Mucosa of stomach (tissue), 1 donor: ENCODE measurements at regions not wholly inside any gene's neighbourhood (a gene's known extent, or its start where the extent isn't known, plus 50 kb on each side); places are given as distances from the start of the nearest gene placed in this dataset.
A peak's percentile ranks its signal among the peaks of the same experiment; 100 is the strongest.

Experiments used
- H3K27me3 ChIP-seq: one replicate; pipeline ENCODE4 v1.7.0; 2013; ENCODE audit warnings: mild to moderate bottlenecking, low read length; ENCODE audit not compliant: control insufficient read depth, insufficient read depth
- H3K36me3 ChIP-seq: one replicate; pipeline ENCODE4 v1.7.0; 2013; ENCODE audit warnings: low read length; ENCODE audit not compliant: control insufficient read depth, insufficient read depth
- H3K4me1 ChIP-seq: one replicate; pipeline ENCODE4 v1.7.0; 2013; ENCODE audit warnings: mild to moderate bottlenecking, low read length; ENCODE audit not compliant: control insufficient read depth, insufficient read depth
- H3K4me3 ChIP-seq: one replicate; pipeline ENCODE4 v1.7.0; 2013; ENCODE audit warnings: low read length
- H3K9ac ChIP-seq: one replicate; pipeline ENCODE4 v1.7.0; 2013; ENCODE audit warnings: mild to moderate bottlenecking, low read length, moderate library complexity
- H3K9me3 ChIP-seq: one replicate; pipeline ENCODE4 v1.7.0; 2013; ENCODE audit warnings: mild to moderate bottlenecking, low read length, moderate library complexity; ENCODE audit not compliant: control insufficient read depth
- donor health status: Pancreatic carcinoma.

- no peaks in the 10 kb centered on the region for H3K9me3 ChIP-seq
- H3K36me3 ChIP-seq = no peaks in the 10 kb centered on the region
- H3K9ac ChIP-seq = no peak overlapping the region
- no peaks in the 10 kb centered on the region for H3K27me3 ChIP-seq
- H3K4me3 ChIP-seq = no peak overlapping the region
- peaks cover 5% of the 10 kb centered on the region for H3K4me1 ChIP-seq
Observed at GRCh38 chr13:24002206-24002815, 105.0 kb upstream of the C1QTNF9B start.

- Histone ChIP-seq H3K36me3 (no peaks in the 10 kb centered on the region), H3K27me3 (no peaks in the 10 kb centered on the region), H3K9ac (no peak overlapping the region), H3K4me1 (peaks cover 5% of the 10 kb centered on the region), H3K4me3 (no peak overlapping the region), H3K9me3 (no peaks in the 10 kb centered on the region)
Observed at GRCh38 chr13:24004142-24004899, 107.0 kb upstream of the C1QTNF9B start.

GRCh38 chr13:24004971-24005370 is 107.7 kb upstream of the C1QTNF9B start:
- Histone ChIP-seq H3K4me3 (no peak overlapping the region), H3K9ac (no peak overlapping the region), H3K9me3 (no peaks in the 10 kb centered on the region), H3K27me3 (no peaks in the 10 kb centered on the region), H3K36me3 (no peaks in the 10 kb centered on the region), H3K4me1 (peaks cover 5% of the 10 kb centered on the region)

- no peak overlapping the region for H3K4me3 ChIP-seq
- H3K36me3 ChIP-seq = no peaks in the 10 kb centered on the region
- peaks cover 5% of the 10 kb centered on the region for H3K4me1 ChIP-seq
- no peaks in the 10 kb centered on the region for H3K27me3 ChIP-seq
- peak overlapping the region; percentile 12 for H3K9ac ChIP-seq
- H3K9me3 ChIP-seq = no peaks in the 10 kb centered on the region
Observed at GRCh38 chr13:24005755-24006281, 108.5 kb upstream of the C1QTNF9B start.

GRCh38 chr13:24006520-24007248 is 109.4 kb upstream of the C1QTNF9B start:
- peaks cover 5% of the 10 kb centered on the region for H3K4me1 ChIP-seq
- H3K36me3 ChIP-seq = no peaks in the 10 kb centered on the region
- no peak overlapping the region for H3K4me3 ChIP-seq
- H3K9me3 ChIP-seq = no peaks in the 10 kb centered on the region
- no peak overlapping the region for H3K9ac ChIP-seq
- no peaks in the 10 kb centered on the region for H3K27me3 ChIP-seq

GRCh38 chr13:24007979-24008620 is 110.8 kb upstream of the C1QTNF9B start:
- Histone ChIP-seq H3K9ac (no peak overlapping the region), H3K27me3 (no peaks in the 10 kb centered on the region), H3K4me3 (no peak overlapping the region), H3K9me3 (no peaks in the 10 kb centered on the region), H3K4me1 (peaks cover 5% of the 10 kb centered on the region), H3K36me3 (no peaks in the 10 kb centered on the region)

GRCh38 chr13:24008679-24009078 is 111.4 kb upstream of the C1QTNF9B start:
- H3K4me1 ChIP-seq = peaks cover 5% of the 10 kb centered on the region
- no peaks in the 10 kb centered on the region for H3K36me3 ChIP-seq
- H3K4me3 ChIP-seq = no peak overlapping the region
- H3K9me3 ChIP-seq = no peaks in the 10 kb centered on the region
- no peaks in the 10 kb centered on the region for H3K27me3 ChIP-seq
- H3K9ac ChIP-seq = no peak overlapping the region

- H3K4me1 ChIP-seq = no peaks in the 10 kb centered on the region
- no peaks in the 10 kb centered on the region for H3K9me3 ChIP-seq
- H3K27me3 ChIP-seq = no peaks in the 10 kb centered on the region
- no peaks in the 10 kb centered on the region for H3K36me3 ChIP-seq
- no peak overlapping the region for H3K4me3 ChIP-seq
- H3K9ac ChIP-seq = no peak overlapping the region
Observed at GRCh38 chr13:24011266-24011665, 114.0 kb upstream of the C1QTNF9B start.

GRCh38 chr13:24012648-24013047 is 115.3 kb upstream of the C1QTNF9B start:
- no peaks in the 10 kb centered on the region for H3K36me3 ChIP-seq
- no peaks in the 10 kb centered on the region for H3K27me3 ChIP-seq
- no peaks in the 10 kb centered on the region for H3K4me1 ChIP-seq
- H3K9me3 ChIP-seq = no peaks in the 10 kb centered on the region
- H3K9ac ChIP-seq = no peak overlapping the region
- H3K4me3 ChIP-seq = no peak overlapping the region

- Histone ChIP-seq H3K9me3 (no peaks in the 10 kb centered on the region), H3K4me3 (no peak overlapping the region), H3K27me3 (no peaks in the 10 kb centered on the region), H3K36me3 (no peaks in the 10 kb centered on the region), H3K9ac (no peak overlapping the region), H3K4me1 (no peaks in the 10 kb centered on the region)
Observed at GRCh38 chr13:24013189-24013588, 115.9 kb upstream of the C1QTNF9B start.

GRCh38 chr13:24016046-24016445 is 118.7 kb upstream of the C1QTNF9B start:
- H3K9ac ChIP-seq = no peak overlapping the region

GRCh38 chr13:24022568-24022967 is 125.3 kb upstream of the C1QTNF9B start:
- H3K9ac ChIP-seq = no peak overlapping the region
- no peaks in the 10 kb centered on the region for H3K9me3 ChIP-seq
- H3K4me3 ChIP-seq = no peak overlapping the region
- H3K36me3 ChIP-seq = no peaks in the 10 kb centered on the region
- H3K27me3 ChIP-seq = no peaks in the 10 kb centered on the region
- no peaks in the 10 kb centered on the region for H3K4me1 ChIP-seq

More at GRCh38 chr13:24016046-24016445, 118.7 kb upstream of the C1QTNF9B start:
- no peaks in the 10 kb centered on the region for H3K9me3 ChIP-seq
- no peaks in the 10 kb centered on the region for H3K36me3 ChIP-seq
- no peaks in the 10 kb centered on the region for H3K4me1 ChIP-seq
- H3K4me3 ChIP-seq = no peak overlapping the region
- no peaks in the 10 kb centered on the region for H3K27me3 ChIP-seq
